Neutrophil (primary cell): ENCODE measurements at regions not wholly inside any gene's neighbourhood (a gene's known extent, or its start where the extent isn't known, plus 50 kb on each side); places are given as distances from the start of the nearest gene placed in this dataset.

Source experiments
- H3K27ac ChIP-seq: fragments of 200-600 bp; sonication (generic); 2 replicates; pipeline ENCODE4 v1.5.1; 2016; ENCODE audit warnings: mild to moderate bottlenecking, moderate library complexity
- H3K27me3 ChIP-seq: fragments of 200-600 bp; sonication (generic); 2 replicates; pipeline ENCODE4 v1.6.0; 2016; ENCODE audit warnings: mild to moderate bottlenecking
- H3K36me3 ChIP-seq: fragments of 200-600 bp; sonication (generic); 2 replicates; pipeline ENCODE4 v1.5.1; 2017
- H3K4me1 ChIP-seq, 2 experiments: fragments of 200-600 bp in 1 of 2; sonication (generic) in 1 of 2; 1 replicate in 1 of 2; 2 replicates in 1 of 2; pipeline versions ENCODE4 v1.5.1 to v1.6.1; 2013 to 2016; ENCODE audit warnings: low read depth in 1 of 2, low read length in 1 of 2, mild to moderate bottlenecking in 1 of 2, moderate library complexity in 1 of 2; ENCODE audit not compliant: control insufficient read depth in 1 of 2, insufficient read depth in 1 of 2
- H3K4me3 ChIP-seq, 2 experiments: fragments of 200-600 bp in 1 of 2; sonication (generic) in 1 of 2; 1 replicate in 1 of 2; 2 replicates in 1 of 2; pipeline ENCODE4 v1.5.1; 2013 to 2016; ENCODE audit warnings: low read depth in 1 of 2, low read length in 1 of 2, mild to moderate bottlenecking in 1 of 2, moderate library complexity in 1 of 2
- H3K9me3 ChIP-seq: fragments of 200-600 bp; sonication (generic); 2 replicates; pipeline ENCODE4 v1.5.1; 2016
- CTCF ChIP-seq: fragments of 200-600 bp; sonication (generic); IDR thresholded peaks from 2 replicates; pipeline ENCODE4 v1.5.1; 2016; ENCODE audit warnings: antibody characterized with exemption

- Histone ChIP-seq H3K9me3 (no peaks in the 10 kb centered on the region), H3K27ac (no peak overlapping the region), H3K36me3 (no peaks in the 10 kb centered on the region), H3K27me3 (no peaks in the 10 kb centered on the region), H3K4me1 (no peaks in the 10 kb centered on the region), H3K4me3 (no peak overlapping the region)
- TF ChIP-seq CTCF, result no peak
Observed at GRCh38 chr9:108547411-108548135, 308.2 kb downstream of the ACTL7B start.

GRCh38 chr9:108546215-108546614 is 309.6 kb downstream of the ACTL7B start:
- no peak overlapping the region for H3K4me3 ChIP-seq
- H3K27ac ChIP-seq, result no peak overlapping the region
- no peaks in the 10 kb centered on the region for H3K36me3 ChIP-seq
- no peaks in the 10 kb centered on the region for H3K27me3 ChIP-seq
- no peak for TF ChIP-seq CTCF
- no peaks in the 10 kb centered on the region for H3K4me1 ChIP-seq
- H3K9me3 ChIP-seq, result no peaks in the 10 kb centered on the region

GRCh38 chr9:108545436-108545835 is 310.4 kb downstream of the ACTL7B start:
- Histone ChIP-seq H3K27ac (no peak overlapping the region), H3K36me3 (no peaks in the 10 kb centered on the region), H3K4me3 (no peak overlapping the region), H3K9me3 (no peaks in the 10 kb centered on the region), H3K27me3 (no peaks in the 10 kb centered on the region), H3K4me1 (no peaks in the 10 kb centered on the region)
- no peak for TF ChIP-seq CTCF

- no peak overlapping the region for H3K27ac ChIP-seq
- no peak overlapping the region for H3K4me3 ChIP-seq
- H3K36me3 ChIP-seq, result no peaks in the 10 kb centered on the region
- no peaks in the 10 kb centered on the region for H3K27me3 ChIP-seq
- no peaks in the 10 kb centered on the region for H3K4me1 ChIP-seq
- no peaks in the 10 kb centered on the region for H3K9me3 ChIP-seq
- no peak for TF ChIP-seq CTCF
Observed at GRCh38 chr9:108544866-108545265, 310.9 kb downstream of the ACTL7B start.

GRCh38 chr9:108543251-108543778 is 312.5 kb downstream of the ACTL7B start:
- Histone ChIP-seq H3K4me3 (no peak overlapping the region), H3K36me3 (no peaks in the 10 kb centered on the region), H3K27ac (no peak overlapping the region), H3K4me1 (no peaks in the 10 kb centered on the region), H3K27me3 (no peaks in the 10 kb centered on the region), H3K9me3 (no peaks in the 10 kb centered on the region)
- no peak for TF ChIP-seq CTCF
